HG03139 (cell line): ENCODE measurements at regions not wholly inside any gene's neighbourhood (a gene's known extent, or its start where the extent isn't known, plus 50 kb on each side); places are given as distances from the start of the nearest gene placed in this dataset.
"Not testable (repeated sequence)": the region's sequence is repeated elsewhere in the genome, so short reads cannot be mapped to it uniquely, and the experiment has no call there.

Source experiments
- ATAC-seq: cut with Tn5 transposase; IDR thresholded peaks from one replicate; pipeline ENCODE4 v1.9.1; 2021; ENCODE audit not compliant: unreplicated experiment

DNA sequence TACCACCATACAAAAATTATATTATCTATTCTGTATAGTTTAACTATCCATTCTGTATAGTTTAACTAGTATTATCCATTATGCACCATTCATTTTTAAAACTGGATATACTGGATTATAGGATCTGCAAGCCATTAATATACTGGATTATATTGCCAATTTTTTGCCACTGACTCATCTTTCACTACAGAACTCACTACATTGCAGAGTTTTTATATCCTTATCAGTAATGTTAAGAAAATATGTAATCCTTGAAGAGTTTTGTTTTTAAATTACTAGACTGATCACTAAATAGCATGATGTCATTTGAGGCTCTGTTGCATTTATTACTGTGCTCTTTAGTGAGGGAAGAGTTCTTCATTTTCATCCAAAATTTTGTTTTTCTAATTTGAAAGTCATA lies 109.8 kb upstream of the SNX2 start:
- ATAC-seq, result no peak

DNA sequence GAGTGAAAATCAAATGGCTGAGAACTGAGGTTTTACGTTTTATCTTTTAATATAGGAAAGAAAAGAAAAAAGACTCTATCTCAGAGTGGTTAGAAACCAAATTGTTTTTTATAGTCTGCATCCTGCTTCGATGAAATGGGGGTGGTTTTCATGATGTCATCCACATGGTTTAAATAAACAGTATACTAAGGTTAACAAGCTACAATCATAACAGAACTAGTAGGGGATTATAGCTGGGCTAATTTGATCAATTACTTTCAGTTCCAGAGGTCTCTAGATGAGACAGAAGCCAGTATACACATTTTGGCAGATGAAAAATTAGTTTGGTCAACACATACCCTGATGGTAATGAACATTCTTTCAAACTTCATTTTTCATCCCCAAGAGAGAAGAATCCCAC lies 106.3 kb upstream of the SNX2 start:
- ATAC-seq, result no peak

DNA sequence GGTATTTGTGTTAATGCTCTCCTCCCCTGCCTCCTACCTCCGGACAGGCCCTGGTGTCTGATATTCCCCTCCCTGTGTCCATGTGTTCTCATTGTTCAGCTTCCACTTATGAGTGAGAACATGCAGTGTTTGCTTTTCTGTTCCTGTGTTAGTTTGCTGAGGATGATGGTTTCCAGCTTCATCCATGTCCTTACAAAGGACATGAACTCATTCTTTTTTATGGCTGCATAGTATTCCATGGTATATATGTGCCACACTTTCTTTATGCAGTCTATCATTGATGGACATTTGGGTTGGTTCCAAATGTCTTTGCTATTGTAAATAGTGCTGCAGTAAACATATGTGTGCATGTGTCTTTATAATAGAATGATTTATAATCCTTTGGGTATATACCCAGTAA lies 105.2 kb upstream of the SNX2 start:
- not testable (repeated sequence) for ATAC-seq

DNA sequence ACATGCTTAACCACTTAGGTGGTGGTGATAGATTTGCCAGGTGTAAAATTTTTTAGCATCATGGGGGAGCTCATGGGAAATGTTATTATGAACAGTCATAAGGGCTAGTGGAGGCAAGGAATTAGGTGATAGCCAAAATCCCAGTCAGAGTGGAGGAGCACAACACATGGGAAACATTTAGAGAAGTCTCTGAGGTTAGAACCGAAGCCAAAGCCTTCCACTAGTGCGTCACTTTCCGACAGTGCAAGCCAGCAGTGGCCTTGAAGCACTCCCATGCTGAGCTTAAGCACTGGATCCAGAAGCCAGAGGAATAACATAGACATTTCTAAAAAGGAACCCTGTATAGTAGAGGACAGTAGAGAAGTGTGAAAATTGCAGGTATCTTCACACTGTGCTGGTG lies 101.5 kb upstream of the SNX2 start:
- ATAC-seq, result no peak

DNA sequence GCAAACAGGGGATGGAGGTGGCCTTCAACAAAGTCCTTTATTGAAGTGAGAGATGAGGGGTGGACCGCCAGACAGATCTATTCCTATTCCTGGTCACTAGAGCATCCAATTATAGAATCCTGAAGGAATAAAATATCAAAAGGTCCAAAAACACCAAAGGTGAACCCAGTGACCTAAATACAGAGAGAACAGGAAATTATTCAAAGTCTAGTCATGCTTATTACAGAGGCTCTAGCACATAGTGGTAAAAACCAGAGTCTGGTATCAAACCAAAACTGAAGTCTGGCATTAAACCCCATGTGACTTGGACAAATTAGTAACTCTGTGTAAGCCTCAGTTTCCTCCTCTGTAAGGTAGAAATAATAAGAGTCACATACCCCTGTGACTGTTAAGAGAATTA lies 100.5 kb upstream of the SNX2 start:
- no peak for ATAC-seq

DNA sequence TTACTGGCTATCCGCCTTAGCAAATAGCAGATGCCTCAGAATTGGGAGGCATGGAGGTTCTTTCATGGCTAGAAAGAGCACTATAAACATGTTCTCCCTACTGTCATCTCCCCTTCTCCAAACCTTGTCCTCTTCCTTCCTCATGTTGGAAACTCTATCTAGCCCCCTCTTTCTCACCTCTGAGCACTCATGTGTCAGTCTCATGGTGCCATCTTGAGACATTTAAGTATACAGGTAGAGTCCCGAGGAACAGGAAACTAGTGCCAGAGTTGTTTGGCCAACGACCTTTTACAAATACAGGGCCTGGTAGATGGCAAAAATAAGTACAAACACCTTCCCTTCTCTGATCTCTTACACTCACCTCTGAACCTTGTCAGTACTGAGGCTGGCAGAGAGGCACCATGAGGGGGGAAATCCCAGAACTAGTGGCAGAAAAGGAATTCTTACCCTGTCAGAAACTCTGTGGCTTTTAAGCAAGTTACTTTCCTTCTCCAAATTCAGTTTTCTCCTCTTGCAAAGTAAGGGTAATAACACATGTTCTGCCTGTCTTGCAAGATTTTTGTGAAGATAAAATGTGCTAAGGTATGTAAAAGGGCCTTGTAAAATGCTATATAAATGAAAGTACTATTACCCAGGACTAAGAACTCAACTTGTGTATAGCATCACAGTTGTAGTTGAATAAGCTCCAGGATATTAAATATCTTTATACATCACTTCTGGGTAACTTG lies 94.1 kb upstream of the SNX2 start:
- ATAC-seq, result no peak

DNA sequence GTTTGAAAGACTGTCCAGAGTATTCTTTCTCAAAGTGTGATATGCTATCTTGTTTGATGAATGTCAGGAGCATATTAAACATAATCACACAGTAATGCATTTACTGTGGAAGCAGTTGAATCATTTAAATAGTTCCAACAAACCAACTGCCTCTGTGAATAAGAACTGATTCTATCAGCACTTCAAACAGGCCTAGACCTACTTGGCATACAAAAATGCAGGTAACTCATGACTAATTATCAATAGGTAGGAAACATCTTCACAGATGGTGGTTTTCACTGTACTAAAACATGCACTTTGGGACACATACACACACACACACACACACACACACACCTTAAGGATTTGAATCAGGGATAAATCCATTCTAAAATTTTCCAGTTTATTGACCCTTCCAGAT lies 91.2 kb upstream of the SNX2 start:
- ATAC-seq, result no peak

DNA sequence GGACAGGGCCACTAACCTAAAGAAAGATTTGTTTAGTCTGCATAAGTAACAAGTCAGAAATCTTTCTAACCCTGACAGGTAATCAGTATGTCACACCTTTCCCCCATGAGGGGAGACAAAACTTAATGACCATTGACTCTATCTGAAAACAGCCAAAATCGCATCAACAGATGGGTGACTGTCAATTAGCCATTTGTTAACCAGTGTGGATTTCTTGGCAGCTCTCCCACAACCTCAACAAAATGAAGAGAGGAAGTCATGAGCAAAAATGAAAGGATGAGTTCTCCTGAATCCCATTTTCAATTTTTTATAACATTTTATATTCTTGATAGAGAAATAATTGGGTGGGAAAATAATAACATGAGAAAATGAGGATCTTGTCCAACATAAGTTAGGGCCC lies 84.6 kb upstream of the SNX2 start:
- ATAC-seq, result no peak

DNA sequence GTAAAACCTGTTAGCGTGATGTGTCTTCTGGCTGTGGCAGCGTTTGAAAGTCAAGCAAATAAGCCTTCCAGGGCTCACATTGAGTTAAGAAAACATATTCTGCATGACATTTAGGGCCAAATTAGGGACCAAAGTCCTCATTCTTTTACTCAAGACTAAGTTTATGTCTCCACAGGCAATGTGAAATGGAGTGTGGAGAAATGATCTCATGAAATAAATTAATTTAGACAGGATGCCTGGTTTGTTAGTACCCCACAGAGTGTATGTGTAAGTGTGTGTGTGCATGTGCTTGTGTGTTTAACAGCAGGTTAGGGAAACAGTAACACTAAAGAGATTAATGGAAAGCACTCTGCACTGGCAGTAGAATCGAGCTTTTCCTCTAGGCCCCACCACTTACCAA lies 82.9 kb upstream of the SNX2 start:
- no peak for ATAC-seq

DNA sequence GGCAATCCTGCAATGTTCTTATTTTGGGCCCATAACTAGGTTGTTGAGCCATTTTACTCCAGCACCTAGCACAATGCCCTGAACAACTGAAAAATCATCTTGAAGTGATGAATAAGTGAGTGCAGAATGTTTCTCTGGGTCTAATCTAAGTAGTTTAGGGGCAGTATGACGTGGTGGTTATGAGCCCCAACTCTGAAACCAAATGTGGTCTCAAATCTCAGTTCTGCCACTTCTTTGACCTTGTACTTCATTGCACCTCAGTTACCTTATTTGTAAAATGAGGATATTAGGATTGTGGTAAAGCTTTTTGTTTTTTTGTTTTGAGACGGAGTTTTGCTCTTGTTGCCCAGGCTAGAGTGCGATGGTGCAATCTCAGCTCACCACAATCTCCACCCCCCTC lies 80.9 kb upstream of the SNX2 start:
- ATAC-seq, result no peak

DNA sequence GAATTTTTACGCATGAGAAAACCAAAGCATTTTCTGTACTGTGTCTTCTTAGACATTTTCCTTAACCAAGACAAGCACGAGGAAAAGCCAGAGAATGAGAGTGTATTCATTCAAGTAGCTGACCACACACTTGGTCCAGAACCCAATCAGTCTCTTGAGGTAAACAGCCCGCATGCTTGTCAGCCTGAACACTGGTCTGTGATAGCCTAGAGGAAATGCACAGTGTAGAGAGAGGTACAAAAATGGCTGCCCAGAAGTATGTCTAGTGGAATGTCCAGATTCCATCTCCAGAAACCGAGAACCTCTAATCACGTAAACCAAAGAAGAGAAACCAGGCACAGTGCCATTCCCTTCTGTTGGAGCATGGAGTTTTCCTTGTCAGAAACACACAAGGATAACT lies 80.0 kb upstream of the SNX2 start:
- no peak for ATAC-seq

DNA sequence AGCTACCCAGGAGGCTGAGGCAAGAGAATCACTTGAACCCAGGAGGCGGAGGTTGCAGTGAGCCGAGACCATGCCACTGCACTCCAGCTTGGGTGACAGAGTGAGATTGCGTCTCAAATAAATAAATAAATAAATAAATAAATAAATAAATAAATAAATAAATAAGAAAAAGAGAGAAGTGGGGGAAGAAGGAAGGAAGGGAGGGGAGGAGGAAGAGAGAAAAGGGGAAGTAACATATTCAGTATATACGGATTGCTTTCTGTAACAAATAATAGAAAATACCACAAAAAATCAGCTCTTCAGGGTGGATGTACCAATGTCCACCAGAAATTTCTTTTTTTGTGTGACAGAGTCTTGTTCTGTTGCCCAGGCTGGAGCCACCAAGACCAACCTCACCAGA lies 78.1 kb upstream of the SNX2 start:
- ATAC-seq, result not testable (repeated sequence)

DNA sequence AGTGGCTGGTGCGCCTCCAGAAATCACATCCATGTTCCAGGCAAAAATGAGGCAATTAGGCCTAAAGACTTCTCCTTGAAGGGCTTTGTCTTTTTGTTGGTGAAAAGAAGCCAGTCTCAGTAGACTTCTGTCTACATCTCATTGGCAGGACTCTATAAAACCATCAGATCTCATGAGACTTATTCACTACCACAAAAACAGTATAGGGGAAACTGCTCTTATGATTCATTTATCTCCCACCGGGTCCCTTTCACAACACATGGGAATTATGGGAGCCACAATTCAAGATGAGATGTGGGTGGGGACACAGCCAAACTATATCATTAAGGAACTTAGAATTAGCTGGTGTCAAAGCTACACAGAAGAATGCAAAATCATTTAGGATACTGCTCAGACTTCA lies 77.7 kb upstream of the SNX2 start:
- no peak for ATAC-seq

DNA sequence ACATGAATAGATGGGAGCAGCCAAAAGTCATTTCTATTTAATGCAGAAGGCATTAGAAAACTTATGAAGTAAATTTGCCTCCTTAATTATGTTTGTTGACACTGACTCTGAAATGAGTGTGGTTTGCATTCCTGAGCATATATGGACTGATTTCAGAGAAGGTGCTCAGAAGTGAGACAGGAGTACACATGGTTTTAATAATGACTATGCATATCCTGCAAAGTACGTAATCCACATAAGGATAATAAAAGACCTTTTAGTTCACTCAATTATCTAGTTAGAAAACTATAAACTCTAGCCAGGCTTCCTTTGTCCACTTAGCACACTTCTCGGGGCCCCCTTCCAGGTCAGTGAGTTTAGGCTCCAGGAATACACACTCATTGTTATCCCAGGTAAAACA lies 75.7 kb upstream of the SNX2 start:
- ATAC-seq, result no peak

DNA sequence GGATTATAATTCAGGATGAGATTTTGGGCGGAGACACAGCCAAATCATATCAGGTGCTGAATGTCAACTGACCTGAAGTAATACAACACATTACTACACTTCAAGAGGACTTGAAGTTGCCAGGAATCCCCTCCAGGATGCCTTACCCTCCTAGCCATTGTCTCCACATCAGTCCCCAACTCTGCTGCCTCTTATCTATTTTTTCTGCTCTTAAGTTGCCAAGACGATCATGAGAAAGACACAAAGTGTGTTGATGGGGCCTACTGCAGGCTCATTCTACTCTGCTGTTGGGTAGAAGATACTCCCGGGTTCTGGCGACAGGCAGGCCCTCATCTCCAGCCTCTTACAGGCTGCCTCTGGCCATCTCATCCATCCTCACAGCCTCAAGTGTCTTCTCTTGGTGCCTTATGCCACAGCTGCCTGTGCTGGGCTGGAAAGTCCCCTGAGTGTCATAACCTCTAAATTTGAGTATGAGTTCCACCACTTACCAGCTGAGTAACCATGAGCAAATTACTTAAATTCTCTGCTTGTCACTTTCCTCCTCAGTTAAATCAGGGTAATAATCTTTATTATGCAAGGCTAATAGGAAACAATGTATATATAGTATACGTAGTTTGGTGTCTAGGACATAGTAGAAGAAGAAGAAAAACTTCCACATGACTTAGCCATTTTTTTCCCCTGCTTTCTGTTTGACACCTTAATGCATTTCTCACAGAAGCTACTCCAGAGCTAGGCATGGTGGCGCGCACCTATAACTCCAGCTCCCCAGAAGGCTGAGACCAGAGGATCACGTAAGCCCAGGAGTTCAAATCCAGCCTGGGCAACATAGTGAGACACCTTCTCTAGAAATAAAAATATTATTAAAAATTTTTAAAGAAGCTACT lies 73.0 kb upstream of the SNX2 start:
- ATAC-seq, result peak; percentile 94

DNA sequence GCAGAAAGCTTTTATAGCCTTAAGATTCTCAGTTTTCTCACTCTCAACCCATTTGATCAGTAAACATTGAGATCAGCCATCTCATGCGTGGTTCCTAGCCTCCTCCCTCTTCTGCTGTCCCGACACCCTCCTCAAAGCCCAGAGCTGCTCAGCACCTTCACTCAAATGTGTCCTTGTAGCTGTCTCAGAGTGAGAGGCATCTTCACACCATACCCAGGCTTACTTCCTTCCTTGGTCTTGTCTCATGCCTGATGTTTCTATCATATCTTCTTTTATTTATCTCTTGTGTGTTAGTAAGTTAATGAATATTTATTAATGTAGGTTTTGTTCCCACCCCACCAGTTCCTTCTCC lies 72.4 kb upstream of the SNX2 start:
- peak; percentile 45 for ATAC-seq

DNA sequence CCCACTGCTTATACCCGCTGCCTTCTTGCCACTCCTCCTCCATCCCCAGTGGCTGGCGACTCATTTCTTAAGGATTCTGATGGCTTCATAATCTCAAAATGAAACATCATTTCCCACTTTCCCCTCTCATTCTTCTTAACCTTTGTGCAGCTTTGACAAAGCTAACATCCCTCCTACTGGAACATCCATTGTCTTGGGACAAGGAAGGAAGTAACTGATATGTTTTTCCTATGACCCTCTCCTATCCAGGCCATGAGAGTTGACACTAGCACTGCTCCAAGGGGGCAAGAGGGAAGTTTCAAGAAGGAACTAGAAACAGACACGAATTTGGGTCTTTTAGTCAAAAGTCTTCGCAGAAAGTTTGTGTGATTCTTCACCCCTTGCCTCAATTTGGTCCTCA lies 71.7 kb upstream of the SNX2 start:
- ATAC-seq, result no peak

DNA sequence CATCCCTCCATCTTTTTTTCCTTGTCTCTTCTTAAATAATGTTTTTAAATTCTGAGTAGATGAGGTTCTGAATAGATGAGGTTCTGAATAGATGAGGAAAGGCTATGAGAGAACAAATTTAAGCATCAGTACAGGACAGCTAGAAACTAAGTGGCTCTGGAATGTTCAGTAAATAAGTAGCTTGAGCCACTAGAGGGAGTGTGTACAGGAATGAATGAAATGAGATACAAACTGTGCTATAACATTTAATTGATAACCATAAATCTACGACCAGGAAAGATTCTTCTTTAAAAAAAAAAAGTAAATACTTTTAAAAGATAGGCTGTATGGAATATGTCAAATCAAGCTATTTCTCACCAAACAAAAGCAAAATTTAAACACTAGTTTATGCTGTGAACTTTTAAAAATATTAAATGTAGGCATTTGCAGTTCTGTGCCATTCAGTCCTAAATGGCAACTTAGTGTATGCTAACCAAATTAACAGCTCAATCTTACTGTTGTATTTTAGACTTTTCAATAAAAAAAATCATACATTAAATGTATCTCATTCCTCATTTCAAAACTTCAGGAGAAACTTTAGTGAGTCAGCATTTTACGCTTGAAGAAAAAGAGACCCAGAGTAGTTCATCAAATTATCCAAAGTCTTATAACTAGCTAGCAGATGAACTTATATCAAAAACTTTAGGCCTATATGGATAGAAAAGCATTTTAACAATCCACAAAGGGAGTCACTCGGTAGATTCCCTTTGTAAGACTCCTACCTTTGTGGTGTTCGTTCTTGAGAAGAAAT lies 70.4 kb upstream of the SNX2 start:
- ATAC-seq, result no peak

DNA sequence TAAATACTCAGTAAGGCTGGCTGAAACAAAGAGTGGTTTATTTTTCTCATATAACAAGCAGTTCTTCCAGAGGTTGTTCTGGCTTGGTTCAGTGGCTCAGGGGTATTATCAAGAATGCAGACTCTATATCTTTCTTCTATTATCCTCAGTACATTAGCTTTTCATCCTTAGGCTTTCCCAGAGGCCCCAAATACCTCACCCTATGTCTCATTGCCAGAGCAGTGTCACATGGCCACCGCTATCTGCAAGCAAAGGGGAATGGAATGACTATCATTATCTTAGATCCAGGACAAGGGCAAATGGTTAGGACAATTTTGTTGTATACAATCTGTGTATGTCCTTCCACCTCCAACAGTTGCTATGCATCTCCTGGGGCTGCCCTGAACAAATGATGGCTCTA lies 69.0 kb upstream of the SNX2 start:
- ATAC-seq, result no peak

DNA sequence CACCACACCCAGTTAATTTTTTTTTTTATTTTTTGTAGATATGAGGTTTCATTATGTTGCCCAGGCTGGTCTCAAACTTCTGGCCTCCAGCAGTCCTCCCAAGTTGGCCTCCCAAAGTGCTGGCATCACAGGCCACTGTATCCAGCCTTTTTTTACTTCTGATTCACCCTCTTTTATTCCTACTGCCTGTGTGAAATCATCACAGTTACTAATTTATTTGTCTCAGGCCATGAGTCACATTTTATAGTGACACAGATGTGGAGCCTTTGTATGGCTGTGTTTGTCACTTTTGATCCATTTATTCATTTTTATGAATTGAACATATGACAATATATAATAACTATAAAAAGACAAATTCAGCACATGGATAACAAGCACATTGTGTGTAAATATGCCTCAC lies 67.1 kb upstream of the SNX2 start:
- no peak for ATAC-seq

DNA sequence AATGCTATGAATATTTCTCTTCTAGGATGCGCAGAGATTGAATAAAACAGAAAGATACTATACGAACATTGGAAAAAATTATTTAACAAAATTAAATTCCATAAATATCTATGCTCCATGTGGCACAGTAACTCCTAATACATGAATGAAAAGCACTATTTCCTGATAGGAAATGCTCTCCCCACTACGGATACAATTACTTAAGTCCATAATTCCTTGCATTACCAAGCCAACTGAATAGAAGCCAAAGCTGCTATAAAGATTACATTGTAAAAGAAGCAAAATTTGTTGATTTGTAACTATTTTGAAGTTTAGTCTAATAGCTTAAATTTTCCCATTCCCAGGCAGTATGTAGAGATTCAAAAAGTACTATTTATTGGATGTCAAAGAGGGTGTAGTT lies 61.8 kb upstream of the SNX2 start:
- no peak for ATAC-seq

DNA sequence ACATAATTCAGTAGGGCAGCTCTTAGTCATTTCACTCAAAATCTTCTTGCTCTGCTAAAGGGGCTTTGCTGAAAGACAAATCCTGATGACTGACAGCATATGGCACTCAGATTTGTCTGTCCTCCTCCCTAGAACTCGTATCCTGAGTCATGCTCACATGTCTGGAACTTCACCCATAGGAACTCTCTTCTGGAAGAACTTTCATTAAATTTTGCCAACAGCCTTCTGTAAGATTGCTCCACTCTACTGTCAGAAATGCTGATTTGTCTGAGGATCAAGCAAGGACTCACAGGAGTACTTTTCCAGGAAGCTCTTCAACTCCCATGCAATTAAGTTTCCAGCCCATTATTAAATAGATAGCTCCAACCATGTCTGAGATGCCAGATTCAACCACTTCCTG lies 59.8 kb upstream of the SNX2 start:
- ATAC-seq, result no peak
